Astrocyte of the spinal cord (primary cell): ENCODE measurements at regions not wholly inside any gene's neighbourhood (a gene's known extent, or its start where the extent isn't known, plus 50 kb on each side); places are given as distances from the start of the nearest gene placed in this dataset.

Source experiments
- DNase-seq: peaks from one replicate; pipeline ENCODE4 v3.0.0; 2011; ENCODE audit warnings: low read depth, low spot score
- H3K4me3 ChIP-seq: 2 replicates; pipeline ENCODE4 v1.5.1; 2011; ENCODE audit warnings: low read depth, mild to moderate bottlenecking, low read length, moderate library complexity
- CTCF ChIP-seq: IDR thresholded peaks from 2 replicates; pipeline ENCODE4 v1.5.1; 2012; ENCODE audit warnings: low read depth, mild to moderate bottlenecking, low read length, inconsistent platforms
- in situ Hi-C: cut with HindIII; loops from 2 replicates; pipeline ENCODE4 v1.10.0; 2017; ENCODE audit warnings: low sequenced_read_pairs

- no peak overlapping the region for H3K4me3 ChIP-seq
- in situ Hi-C loops: no loop called here
- DNase-seq: peak; percentile 65
- no peak for TF ChIP-seq CTCF
These were observed 547.4 kb downstream of the LTN1 start for GRCh38 chr21:28445141-28445830.

- no peak overlapping the region for H3K4me3 ChIP-seq
- in situ Hi-C loops: no loop called here
- no peak for DNase-seq
- no peak for TF ChIP-seq CTCF
These were observed 548.1 kb downstream of the LTN1 start for GRCh38 chr21:28444557-28444956.

- H3K4me3 ChIP-seq: no peak overlapping the region
- no peak for DNase-seq
- TF ChIP-seq CTCF: no peak
- in situ Hi-C loops: no loop called here
These were observed 548.6 kb downstream of the LTN1 start for GRCh38 chr21:28444111-28444510.

- in situ Hi-C loops: no loop called here
- DNase-seq: peak; percentile 73
- H3K4me3 ChIP-seq: no peak overlapping the region
- TF ChIP-seq CTCF: no peak
These were observed 550.1 kb downstream of the LTN1 start for GRCh38 chr21:28442624-28443023.

- TF ChIP-seq CTCF: no peak
- no peak for DNase-seq
- H3K4me3 ChIP-seq: no peak overlapping the region
- in situ Hi-C loops: no loop called here
These were observed 550.6 kb downstream of the LTN1 start for GRCh38 chr21:28442085-28442484.

- DNase-seq: no peak
- no peak overlapping the region for H3K4me3 ChIP-seq
- TF ChIP-seq CTCF: no peak
- in situ Hi-C loops: no loop called here
These were observed 552.9 kb downstream of the LTN1 start for GRCh38 chr21:28439788-28440187.
